KBM-7 (cell line): ENCODE measurements at regions not wholly inside any gene's neighbourhood (a gene's known extent, or its start where the extent isn't known, plus 50 kb on each side); places are given as distances from the start of the nearest gene placed in this dataset.

Experiments used
- DNase-seq: peaks from one replicate; pipeline ENCODE4 v3.0.0-alpha.2; 2015
- in situ Hi-C: fragments of 300-500 bp; cut with MboI; formaldehyde crosslinking; loops from 2 replicates; pipeline ENCODE4 v1.14.3; 2020; ENCODE audit warnings: low sequenced_read_pairs, low pct_unique_long_range_greater_than_20kb, mixed read lengths

- DNase-seq = no peak
- in situ Hi-C loops = no loop called here
These were observed 216.6 kb upstream of the IL12A start for GRCh38 chr3:159771865-159772611.

DNA sequence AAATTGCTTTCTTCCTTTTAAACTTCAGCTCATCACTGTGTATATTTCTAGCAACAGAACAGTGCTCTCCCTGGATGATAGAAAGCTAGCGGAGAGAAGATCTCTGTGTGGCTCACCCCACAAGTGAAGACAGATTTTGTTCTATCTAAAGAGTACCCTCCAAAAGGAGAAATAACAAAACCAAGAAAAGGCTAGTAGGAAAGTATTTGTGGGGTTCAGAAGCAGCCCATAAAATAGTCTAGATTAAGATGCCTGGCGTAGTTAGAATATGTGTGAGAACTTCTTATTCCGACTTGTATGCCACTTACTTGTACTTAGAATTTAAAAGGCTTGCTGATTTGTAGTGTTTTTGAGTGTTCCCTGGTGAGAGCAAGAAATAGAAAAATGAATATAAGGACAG, 214.9 kb upstream of the IL12A start:
- no peak for DNase-seq
- in situ Hi-C loops = no loop called here

DNA sequence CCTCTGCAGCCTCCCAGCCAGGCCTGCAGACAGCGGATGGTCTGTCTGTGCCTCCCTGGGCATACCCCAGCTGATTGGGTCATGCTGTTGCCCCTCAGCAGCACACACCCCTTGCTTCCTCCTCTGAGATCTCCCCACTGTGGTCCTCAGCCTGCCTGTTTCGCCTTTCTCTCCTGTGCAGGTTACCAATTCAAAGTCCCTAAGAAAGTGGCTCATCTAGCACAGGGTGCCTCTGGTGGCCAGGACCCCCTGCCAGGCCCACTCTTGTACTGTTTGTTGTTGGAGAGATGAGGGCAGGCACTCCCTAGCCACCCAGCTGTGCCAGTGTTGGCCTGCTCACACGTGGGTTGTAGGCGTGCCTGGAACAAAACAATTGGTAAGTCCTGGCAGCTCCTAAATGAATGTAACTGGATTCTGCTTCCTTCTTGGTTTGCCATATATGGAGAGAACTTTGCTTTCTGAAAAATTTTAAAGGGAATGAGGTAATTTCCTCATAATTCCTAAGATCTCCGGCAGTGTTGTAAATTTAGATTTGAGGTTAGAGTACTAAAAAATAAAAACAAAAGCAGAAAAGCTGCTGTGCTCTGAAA, 213.2 kb upstream of the IL12A start:
- in situ Hi-C loops = no loop called here
- DNase-seq = peak; percentile 19

- in situ Hi-C loops = no loop called here
- DNase-seq = no peak
These were observed 211.9 kb upstream of the IL12A start for GRCh38 chr3:159776779-159777178.

GRCh38 chr3:159779883-159780282, 208.8 kb upstream of the IL12A start:
- in situ Hi-C loops = no loop called here
- no peak for DNase-seq

DNA sequence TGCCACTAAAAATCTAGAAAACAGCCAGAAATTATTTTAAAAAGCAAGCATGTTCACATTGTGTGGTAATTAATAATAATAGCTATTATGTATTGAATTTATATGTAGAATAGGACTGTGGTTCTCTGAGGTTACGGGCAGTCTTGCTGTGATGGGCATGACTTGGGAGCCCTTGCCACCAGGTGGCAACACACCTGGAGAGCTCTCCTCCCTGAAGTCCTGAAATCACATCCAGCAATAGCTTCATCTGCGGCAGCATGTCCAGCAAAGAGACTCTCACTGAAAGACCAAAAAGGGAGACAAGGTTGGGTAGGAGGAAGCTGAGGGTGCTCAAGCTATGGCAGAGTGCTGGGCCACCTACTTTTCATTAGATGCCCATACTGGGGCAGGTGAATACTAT, 206.8 kb upstream of the IL12A start:
- in situ Hi-C loops = no loop called here
- DNase-seq = no peak

GRCh38 chr3:159782724-159783421, 205.8 kb upstream of the IL12A start:
- in situ Hi-C loops = no loop called here
- DNase-seq = no peak

- DNase-seq = no peak
- in situ Hi-C loops = no loop called here
These were observed 204.6 kb upstream of the IL12A start for GRCh38 chr3:159783780-159784742.

- DNase-seq = no peak
- in situ Hi-C loops = no loop called here
These were observed 203.3 kb upstream of the IL12A start for GRCh38 chr3:159785273-159785708.

- in situ Hi-C loops = no loop called here
- DNase-seq = no peak
These were observed 202.0 kb upstream of the IL12A start for GRCh38 chr3:159786489-159787177.

- no peak for DNase-seq
- in situ Hi-C loops = no loop called here
These were observed 201.5 kb upstream of the IL12A start for GRCh38 chr3:159787178-159787574.

- no peak for DNase-seq
- in situ Hi-C loops = no loop called here
These were observed 200.8 kb upstream of the IL12A start for GRCh38 chr3:159787794-159788205.

- DNase-seq = no peak
- in situ Hi-C loops = no loop called here
These were observed 200.3 kb upstream of the IL12A start for GRCh38 chr3:159788291-159788690.

DNA sequence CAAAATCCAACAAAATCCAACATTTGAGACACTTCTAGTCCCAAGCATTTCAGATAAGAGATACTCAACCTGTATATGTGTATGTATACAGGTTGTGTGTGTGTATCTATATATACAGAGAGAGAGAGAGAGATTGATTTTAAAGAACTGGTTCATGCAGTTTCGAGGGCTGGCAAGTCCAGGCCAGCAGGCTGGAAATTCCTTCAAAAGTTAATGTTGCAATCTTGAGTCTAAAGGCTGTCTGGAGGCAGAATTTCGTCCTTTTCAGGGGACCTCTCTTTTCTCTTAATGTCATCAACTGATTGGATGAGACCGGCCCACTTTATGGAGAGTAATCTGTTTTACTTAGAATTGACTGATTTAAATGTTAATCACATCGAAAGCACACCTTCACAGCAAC, 199.6 kb upstream of the IL12A start:
- in situ Hi-C loops = no loop called here

DNA sequence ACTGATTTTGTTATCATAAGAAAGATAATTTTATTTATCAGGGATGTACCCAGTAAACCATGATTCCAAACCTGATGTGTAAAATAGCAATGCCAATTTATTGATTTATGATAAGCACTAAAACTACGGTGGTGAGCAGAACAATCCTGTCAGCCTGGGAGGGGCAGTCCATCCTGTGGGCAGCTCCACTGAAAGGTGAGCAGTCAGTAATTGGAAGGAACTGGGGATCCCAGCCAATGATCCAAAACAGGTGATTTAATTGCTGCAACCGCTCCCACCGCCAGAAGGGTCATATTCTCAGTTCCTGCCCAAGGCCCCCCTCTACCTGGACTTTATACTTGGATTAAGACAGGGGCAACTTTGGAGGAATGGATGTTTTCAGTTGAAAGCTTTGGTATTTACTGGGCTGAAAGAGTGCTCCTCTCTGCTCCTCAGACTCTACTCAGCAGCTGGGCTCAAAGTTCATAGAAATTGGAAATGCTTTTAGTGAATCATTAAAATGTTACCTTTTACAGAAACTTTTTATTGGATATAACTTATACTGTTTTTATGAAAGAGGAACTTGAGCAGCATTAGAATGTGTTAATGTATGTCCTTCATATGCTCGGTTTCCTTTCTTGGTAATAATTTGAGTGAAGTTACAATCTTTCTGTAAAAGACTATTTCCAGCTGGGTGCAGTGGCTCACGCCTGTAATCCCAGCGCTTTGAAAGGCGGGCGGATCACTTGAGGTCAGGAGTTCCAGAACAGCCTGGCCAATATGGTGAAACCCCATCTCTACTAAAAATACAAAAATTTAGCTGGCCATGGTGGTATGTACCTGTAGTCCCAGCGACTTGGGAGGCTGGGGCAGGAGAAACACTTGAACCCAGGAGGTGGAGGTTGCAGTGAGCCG, 198.6 kb upstream of the IL12A start:
- DNase-seq = no peak
- in situ Hi-C loops = no loop called here

More for the DNA sequence above, 199.6 kb upstream of the IL12A start:
- no peak for DNase-seq

DNA sequence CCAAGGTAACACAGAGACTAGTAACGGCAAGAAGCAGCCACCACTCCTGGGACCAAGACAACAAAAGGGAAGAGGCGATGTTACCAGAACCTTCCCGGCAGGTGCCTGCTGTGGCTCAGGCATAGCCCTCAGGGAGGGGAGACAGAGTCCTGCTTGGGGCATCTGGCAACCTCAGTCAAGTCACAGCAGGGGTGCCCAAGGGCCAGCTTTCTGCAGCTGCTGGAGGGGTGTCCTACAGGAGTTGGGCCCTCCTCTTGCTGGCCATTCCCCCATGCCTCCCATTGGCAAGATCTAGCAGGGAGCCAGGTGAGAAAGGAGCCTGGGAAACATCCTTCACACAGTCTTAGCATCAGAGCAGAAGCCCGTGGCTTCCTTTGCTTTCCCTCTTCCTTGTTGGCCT, 197.3 kb upstream of the IL12A start:
- in situ Hi-C loops = no loop called here
- no peak for DNase-seq

- in situ Hi-C loops = no loop called here
- no peak for DNase-seq
These were observed 196.6 kb upstream of the IL12A start for GRCh38 chr3:159792070-159792469.

DNA sequence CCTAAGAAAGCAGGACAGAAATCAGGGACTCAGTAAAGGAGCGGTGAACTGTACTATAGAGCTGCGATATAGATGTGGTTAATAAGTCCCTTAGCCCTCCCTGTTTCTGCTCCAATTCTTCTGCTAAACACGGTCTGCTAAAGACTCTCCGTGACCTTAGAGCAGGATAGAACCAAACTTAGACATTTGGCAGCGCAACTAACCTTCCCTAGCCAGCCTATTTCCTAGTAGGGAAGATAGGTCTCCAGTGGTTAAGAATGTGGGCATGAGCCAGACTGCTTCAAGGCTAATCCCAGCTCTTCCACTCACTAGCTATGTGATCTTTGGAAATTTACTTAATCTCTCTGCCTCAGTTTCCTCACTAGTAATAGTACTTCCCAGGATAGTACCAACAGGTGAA, 193.6 kb upstream of the IL12A start:
- in situ Hi-C loops = no loop called here
- no peak for DNase-seq
